T1000 (cell line): ENCODE measurements at regions not wholly inside any gene's neighbourhood (a gene's known extent, or its start where the extent isn't known, plus 50 kb on each side); places are given as distances from the start of the nearest gene placed in this dataset.

Experiments
- DNase-seq: peaks from one replicate; lab custom pipeline; 2025; ENCODE audit warnings: mixed read lengths; lab: John Stamatoyannopoulos, UW

DNA sequence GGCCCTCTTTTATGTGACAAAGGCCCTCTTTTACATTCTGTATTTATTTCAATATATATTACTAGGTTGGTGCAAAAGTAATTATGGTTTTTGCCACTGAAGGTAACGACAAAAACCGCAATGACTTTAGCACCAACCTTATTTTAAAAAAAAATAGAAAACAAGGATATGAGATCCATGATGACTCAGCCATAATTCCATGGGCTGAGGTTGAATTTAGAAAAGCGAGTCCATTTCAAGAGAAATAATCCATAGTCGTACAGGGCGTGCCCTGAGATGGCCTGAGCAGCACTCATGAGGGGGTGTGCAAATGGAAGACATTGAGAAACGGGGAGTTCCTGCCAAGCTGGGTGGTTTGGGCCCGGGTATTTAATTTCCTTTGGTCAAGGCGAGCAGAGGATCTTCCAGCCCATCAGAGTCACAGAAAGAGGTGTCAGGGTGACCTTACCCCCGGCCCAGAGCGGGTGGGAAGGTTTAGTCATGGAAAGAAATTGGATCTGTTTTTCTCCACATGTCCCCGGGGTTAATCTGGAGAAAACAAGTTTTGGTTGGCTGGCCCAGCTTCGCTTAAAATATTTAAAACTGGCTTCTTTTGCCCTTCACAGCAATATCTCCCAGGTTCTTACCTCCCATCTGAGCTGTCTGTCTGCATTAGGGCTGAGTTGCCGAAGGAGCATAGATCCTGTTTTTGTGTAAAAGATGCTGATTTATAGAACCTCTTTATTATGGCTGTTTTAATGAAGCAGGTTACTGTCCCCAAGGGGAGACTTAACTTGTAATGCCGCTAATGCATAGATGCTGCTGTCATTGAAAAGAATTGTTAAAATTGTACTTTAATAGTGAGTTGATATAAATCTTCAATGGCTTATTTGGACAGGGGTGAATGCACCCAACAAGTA lies 255.6 kb downstream of the PREX1 start:
- DNase-seq, result no peak

DNA sequence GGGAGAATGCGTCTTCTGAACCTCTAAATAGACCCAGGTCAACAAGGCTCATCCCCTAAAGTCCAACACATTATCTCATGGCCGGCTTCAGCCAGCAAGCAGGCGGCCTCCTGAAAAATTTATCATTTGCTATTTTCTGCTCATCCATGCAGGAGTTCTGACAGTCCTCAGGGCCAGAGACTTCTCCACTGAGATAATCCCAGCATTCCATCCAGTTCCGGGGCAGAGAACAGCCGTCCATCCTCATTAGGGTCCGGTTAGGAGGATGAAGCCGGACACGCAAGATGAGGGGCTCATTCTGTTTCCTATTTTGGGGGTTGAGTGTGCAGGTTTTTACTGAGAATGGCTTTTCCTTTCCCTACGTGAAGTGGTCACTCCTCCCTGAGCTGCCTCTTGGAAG lies 258.1 kb downstream of the PREX1 start:
- no peak for DNase-seq

DNA sequence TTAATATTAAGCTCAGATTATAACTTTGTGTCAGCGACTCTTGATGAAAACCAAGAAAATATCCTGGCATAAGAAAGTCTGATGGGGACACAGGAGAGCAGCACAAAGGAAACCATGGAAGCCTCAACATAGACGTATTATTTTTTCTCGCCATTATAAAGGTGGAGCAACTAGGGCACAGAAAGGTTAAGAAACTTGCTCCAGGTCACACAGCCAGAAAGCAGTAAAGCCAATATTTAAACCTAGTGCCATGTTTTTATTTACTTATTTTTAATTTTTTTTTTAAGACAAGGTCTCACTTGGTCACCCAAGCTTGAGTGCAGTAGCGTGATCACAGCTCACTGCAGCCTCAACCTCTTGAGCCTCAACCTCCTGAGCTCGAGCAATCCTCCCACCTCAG lies 259.3 kb downstream of the PREX1 start:
- no peak for DNase-seq

DNA sequence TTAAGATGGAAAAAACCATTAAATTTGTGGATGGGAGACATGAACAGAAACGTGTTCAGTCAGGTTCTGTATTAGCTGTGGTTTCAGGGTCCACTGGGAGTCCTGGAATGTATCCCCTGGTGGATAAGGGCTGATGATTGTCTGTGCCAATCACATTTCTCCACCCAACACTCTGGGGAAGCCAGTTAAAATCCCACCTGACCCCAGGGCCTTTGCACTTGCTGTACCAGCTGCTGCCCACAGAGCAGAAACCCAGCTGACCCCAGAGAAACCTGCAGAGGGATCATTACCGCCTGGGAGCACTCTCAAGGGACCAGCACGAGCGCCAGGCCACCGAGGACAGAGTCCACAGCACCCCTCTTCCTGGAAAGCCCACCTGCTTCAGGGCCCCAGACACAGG lies 260.7 kb downstream of the PREX1 start:
- DNase-seq, result no peak

DNA sequence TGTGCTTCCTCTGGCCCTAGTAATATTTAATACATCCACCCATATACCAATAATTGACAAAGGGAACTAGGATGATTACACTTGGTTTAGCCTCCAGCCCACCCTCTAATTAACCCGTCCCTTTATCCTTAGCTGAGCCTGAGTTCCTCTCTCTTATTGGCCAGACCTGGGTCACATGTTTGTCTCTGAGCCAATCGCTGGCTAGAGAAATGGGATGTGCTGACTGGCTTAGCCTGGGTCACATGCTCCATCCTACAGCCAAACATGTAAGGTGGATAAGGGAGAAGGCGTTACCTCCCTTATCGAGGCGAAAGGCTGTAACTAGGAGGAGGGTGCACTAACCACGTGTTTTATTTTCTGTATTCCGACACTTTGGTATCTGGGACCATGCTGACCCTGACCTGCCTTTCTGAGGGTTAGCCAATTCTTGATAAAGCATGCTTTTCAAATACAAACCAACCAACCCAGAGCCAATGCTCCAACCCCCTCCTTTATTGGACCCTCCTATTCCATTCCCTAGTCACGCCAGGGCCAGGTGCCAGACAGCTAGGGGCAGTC lies 262.7 kb downstream of the PREX1 start:
- no peak for DNase-seq

DNA sequence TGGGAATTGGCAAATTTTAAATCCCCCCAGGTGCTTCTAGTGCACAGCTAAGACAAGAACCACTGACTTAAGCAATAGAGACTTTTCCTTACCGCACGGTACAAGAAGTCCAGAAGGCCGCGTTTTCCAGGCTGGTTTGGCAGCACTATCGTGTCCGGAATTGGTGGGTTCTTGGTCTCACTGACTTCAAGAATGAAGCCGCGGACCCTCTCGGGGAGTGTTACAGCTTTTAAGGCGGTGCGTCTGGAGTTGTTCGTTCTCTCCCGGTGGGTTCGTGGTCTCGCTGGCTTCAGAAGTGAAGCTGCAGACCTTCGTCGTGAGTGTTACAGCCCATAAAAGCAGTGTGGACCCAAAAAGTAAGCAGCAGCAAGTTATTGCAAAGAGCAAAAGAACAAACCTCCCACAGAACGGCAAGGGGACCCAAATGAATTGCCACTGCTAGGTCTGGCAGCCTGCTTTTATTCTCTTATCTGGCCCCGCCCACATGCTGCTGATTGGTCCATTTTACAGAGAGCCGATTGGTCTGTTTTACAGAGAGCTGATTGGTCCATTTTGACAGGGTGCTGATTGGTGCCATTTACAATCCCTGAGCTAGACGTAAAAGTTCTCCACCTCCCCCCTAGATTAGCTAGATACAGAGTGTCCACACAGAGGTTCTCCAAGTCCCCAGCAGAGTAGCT lies 264.5 kb downstream of the PREX1 start:
- DNase-seq, result no peak

DNA sequence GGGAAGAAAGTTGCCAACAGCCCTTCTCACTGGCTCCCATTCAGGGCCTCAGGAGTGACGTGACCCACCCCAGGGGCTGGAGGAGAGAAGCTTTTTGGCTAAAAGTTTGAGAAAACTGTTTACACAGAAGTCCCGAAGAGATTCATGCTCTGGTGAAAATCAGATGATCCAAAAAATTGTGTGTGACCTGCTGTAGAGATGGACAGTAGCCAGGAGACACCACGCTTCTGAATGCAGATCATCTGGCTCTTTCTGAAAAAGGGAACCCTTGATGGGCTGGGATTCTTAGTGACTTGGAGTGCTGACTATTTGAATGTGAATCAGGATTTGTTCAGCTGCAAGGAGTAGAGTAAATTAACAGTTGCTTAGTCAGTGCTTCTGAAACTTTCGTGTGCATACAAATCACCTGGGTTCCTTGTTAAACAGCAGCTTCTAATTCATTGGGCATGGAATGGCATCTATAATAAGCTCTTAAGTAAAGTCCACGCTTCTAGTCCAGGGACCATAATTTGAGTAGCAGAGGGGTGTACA lies 265.1 kb downstream of the PREX1 start:
- DNase-seq, result no peak

DNA sequence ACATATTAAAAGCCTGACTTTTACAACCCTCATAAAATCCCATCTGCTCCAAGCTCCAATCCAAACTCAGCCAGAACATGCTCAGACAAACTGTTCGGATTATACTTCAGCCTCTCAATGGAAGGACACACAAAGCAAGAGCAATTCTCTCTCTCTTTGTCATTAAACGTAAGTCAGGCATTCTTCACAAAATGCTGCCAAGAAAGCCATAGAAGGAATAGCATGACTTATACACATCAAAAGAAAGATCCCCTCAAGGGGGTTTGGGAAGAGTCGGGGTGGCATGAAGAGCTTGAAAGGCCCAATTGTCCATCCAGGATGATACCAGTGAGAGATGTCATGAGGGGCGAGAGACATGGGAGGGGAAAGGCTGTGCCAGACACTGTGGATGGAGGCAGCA lies 268.9 kb downstream of the PREX1 start:
- DNase-seq, result no peak

DNA sequence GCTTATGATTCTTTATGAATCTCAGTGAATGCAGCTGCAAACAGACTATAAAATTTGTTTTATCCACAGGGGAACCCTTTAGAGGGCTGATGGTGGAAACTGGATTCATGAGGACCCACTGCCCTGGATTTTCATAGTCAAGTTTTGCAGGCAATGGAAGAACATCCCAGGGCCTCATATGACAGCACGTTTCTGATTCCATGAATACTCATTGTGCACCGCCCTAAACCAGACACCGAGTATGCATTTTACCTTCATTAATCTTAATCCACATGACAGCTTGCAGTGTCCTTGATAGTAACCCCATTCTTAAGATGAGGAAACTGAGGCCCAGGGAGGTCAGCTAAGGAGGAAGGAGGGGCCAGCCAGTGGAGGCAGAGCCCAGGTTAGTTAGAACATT lies 270.4 kb downstream of the PREX1 start:
- no peak for DNase-seq

DNA sequence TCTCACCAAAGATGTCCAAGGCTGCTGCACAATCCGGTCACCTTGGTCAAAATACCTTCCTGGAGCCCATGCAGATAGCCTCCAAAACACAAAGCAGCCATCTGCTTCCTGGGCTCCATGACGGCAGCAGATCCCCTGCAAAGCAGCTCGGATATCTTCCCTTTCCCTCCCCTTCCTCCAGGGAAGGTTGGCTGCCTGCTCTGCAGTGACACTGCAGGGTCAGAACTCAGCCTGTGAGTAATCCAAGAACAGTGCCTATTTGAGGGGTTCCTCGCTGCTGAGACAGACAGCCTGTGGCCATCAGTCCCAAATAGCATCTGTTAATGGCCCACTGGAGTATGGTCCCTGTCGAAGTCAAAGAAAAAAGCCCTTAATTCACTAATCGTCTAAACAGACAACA lies 270.8 kb downstream of the PREX1 start:
- DNase-seq, result no peak

DNA sequence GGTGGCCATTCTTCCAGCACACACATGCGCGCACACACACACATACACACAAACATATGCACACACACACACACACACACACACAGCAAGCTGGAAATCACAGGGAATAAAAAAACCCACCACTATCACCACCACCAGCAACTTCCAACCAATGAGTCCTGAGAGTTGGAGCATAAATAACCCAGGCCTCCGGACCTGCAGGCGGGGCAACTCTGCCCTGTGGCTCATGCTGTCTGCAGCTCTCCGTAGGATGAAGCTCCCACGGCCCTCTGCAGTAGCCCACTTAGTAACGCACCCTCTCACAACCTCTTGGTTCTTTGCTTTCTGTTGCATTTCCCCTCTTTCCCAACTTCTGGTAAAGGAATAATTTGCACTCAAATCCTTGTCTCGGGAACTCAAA lies 275.2 kb downstream of the PREX1 start:
- DNase-seq, result no peak

DNA sequence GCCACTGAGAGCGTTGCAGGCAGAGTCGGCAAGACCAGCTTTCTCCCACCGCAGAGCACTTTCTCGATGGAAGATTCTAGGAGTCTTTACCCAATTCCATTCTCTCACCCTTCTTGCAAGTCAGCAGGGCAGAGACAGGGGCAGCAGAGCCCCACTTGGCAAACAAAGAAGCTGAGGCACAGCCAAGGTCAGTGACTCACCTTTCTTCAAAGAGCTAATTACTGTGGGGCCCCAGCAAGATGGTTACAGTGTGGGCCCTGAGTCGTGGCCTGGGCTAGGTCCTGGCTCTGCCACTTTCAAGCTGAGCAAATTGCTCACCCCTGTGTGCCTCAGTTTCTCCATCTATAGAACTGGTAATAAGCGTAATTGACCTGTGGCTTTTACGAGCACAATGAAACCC lies 277.0 kb downstream of the PREX1 start:
- no peak for DNase-seq

DNA sequence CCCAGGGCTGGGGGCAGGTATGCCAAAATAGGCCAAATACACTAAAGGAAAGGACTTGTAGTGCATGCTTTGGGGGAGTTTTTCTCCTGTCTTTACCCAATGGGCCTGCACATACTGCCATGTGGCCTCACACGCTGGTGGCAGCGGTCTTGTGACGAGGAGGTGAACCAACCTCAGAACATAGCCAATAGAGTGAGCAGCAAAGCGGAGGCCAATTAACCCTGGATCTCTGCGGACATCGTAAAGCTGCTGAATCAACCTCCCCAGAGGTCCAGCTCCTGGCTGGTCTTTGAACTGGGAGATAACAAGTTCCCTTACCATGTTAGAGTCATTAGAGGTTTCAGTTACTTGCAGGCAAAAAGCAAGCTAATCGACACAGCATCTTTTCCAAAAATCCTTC lies 280.1 kb downstream of the PREX1 start:
- no peak for DNase-seq

DNA sequence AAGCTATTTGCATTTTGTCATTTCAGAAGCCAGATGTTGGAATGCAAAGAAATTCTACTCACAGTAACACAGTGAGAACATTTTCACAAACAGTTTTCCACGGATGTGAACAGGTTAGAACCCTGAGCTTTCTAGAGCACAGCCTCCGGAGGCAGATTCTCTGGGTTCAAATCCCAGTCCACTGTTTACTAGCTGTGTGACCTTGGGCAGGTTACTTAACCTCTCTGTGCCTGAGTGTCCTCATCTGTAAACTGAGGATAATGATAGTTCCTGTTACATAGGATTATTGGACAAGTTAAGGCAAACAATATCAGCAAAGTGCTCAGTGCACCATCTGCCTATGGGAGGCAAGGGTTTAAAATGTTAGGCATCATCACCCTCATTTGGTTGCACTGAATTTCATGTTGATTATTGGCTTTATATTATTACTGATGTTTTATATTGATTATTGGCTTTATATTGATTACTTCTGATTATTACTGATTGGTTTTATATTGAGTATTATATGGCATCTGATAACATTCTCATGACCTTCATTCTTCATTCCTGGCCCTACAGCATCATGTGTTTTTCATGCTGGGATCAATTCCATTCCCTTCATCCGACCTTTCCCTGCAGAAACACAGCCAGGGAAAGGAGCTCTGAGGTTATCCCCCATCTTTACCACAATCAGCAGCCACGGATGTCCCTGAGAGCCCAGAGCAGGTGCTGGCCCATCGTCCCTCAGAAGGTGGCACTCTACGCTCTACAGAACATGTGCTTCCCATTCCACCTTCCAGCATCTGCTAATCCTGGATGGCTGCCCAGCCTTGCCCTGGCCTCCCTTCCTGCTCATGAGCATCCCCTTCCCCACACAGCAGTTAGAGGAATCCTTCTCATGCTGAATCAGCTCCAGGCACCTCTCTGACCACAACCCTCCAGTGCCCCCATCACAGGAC lies 283.1 kb downstream of the PREX1 start:
- DNase-seq, result no peak

DNA sequence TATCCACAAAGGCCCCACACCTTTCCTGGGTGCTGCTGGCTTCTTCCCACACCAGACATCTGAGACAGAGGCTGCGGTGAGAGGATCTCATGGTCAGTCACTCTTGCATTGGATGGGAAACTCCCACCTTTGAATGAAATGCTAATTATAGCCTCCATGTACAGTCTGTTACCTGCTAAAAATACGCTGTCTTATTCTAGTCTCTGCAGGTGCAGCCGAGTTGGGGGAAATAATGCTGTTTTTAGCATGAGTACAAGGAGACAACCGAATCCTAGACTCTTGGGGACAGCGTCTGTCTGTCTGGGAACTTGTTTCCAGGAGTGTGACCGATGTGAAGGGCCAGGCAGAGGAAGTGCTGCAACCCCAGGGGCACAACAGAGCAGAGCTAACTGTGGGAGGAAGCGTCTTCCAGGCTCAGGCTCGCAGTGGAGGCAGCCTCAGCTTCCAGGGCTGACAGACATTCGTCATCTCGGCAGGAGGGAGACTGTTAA lies 286.2 kb downstream of the PREX1 start:
- DNase-seq, result no peak

DNA sequence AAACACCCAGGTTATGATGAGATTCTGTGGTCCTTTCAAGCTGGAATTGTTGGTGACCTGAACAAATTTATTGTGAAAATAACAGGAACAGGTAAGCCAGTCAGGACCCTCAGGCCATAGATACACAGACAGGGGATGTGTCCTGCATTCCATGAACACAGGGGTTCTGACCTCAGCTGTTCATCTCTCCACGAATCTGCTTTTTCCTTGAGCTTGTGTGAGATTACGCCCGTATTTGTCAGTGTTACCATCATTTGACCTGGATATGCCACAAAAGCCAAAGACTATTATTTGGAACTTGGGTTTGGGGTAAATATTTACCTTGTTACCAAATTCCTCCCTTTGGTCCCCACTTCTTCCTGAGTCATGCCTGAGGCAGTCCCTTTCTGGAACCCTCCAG lies 288.9 kb downstream of the PREX1 start:
- DNase-seq, result no peak

DNA sequence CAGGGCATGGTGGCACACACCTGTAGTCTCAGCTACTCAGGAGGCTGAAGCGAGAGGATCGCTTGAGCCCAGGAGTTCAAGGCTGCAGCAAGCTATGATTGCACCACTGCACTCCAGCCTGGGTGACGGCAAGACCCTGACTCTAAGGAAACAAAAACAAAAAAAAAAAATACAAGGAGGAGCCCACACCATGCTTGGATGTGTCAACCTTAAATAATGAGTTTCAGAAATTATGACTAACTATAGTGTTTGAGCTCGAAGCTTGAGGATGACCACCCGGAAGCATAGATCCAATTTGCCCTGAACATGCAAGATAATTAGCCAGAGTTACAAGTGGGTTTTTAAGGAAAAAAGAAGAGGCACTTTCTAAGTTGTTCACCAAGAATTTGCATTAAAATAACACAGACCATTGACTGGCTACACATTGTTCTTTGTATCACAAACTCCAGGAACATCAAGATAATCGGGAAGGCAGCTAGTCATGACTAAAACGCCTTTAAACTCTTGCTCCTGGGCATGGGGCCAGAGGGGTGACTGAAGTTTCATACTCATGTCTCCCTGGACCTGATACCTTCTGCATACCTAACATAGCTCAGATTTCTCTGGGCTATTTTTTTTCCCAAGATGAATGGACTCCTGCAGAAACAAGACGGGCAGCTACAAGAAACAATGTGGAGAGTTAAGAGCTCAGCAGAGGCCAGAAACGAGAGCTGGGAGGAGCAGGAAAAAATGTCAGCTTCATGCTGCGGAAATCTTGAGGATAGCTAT lies 289.6 kb downstream of the PREX1 start:
- peak; percentile 18 for DNase-seq

DNA sequence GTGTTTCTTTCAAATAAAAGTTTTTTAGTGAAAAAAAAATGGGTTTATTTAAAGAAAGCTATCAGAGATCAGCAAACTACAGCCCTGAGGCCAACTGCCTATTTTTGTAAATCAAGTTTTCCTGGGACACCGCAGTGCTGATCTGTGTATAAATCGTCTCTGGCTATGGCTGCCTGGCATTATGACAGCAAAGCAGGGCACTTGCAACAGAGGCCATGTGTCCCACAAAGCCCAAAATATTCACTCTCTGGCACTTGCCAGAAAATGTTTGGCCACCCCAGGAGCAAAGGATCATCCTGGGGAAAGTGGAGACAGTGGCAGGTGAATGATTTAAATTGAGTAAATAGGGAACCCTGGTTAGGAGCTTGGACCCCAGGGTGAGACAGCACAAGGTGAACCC lies 291.6 kb downstream of the PREX1 start:
- no peak for DNase-seq

DNA sequence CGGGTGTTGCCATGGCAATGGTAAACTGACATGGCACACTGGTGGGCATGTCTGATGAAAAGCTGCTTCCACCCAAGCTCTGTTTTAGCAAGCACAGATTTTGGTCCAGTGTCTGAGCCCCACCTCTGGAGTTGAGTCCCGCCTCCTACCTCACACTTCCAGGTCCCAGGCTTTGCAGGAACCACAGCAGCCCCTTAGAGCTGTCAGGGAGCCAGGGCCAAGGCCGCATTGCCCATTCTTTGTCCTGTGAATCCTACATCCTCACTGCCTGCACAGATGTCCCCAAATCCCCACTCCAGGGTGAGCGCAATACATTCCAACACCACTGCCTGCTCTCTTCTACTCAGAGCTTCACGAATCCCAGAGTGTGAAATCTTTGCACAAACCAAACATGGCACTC lies 292.2 kb downstream of the PREX1 start:
- no peak for DNase-seq

DNA sequence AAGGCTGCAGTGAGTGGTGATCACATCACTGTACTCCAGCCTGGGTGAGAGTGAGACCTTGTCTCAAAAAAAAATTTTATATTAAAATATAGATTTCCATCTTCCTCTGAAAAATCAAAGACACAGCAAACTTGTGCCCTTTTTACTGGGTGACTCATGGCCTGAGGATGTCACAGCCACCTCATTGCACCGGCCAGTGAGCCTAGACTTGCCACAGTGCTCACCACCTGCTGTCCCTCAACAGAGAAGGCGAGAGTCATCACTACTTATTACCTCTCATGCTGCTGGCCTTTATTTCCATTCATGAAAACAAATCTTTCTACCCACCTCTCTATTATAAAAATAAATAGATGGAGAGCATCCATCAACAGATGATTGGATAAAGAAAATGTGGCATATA lies 295.8 kb downstream of the PREX1 start:
- no peak for DNase-seq

DNA sequence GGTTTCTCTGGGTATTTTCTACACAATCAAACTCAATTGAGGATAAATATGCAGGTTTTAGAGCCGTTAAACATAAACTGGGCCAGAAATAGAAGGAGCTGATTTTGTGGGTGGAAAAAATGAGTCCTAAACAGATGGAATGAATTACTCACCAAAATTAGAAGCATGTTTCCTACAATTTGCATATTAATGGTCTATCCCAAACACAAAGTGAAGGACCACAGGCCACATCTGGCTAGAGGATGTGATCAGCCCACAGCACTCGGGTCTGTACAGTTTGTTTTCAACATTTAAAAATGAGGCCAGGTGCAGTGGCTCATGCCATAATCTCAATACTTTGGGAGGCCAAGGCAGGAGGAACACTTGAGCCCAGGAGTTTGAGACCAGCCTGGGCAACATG lies 296.3 kb downstream of the PREX1 start:
- DNase-seq, result no peak
